GM18520 (cell line): ENCODE measurements at regions not wholly inside any gene's neighbourhood (a gene's known extent, or its start where the extent isn't known, plus 50 kb on each side); places are given as distances from the start of the nearest gene placed in this dataset.

Experiments used
- ATAC-seq: cut with Tn5 transposase; IDR thresholded peaks from one replicate; pipeline ENCODE4 v1.9.1; 2021; ENCODE audit not compliant: unreplicated experiment

DNA sequence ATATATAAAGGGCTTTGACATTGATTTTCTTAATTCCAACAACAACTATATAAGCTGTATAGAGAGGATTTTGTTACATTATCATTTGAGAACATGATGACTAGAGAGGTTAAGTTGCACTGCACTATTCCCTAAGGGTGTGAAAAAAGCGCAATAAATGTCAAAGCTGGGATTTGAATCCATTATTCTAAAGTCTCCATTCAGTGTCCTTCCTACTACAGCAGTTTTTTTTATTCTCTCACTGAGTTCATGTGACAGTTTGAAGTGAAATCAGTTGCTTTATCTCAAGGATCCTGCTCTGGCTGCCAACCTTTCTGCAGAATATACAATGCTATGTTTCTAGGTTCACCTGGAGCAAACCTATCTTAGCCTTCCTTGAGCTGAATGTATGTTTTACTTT is 177.5 kb downstream of the ANKRD50 start:
- ATAC-seq, result no peak

DNA sequence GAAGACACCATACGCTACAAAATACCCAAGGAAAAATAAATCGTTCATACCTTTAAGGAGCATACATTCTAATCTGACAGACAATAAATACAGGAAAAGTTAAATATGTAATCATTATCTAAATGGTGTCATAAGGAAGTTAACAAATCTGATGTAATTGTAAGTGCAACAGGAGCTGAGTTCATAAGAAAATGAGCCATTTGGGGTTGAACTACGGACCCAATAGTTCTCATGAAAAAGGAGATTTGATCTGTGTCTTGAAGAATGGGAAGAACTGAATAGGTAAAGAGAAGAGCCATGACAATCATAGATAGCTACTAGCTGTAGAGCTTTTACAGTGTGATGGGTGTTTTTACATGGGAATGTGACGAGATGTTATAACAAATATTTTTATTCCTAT is 175.6 kb downstream of the ANKRD50 start:
- no peak for ATAC-seq

DNA sequence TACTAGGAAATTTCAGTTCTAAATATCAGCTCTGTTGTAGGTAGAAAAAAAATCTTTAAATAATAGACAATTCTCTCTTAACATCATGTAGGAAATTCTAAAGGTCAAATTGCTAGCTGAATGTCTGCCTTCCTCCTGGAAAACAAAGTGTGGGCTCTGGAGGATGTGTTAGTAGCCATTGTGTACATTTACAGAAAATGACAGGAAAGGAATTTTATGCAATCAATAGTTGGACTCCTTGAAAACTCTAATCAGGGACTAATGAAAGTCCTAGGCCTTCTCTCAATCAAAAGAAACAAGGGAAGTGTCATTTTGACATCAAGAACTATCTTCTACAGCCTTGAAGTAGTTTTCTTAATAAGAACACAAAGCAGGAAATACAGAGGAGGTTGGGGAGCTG is 174.6 kb downstream of the ANKRD50 start:
- no peak for ATAC-seq

DNA sequence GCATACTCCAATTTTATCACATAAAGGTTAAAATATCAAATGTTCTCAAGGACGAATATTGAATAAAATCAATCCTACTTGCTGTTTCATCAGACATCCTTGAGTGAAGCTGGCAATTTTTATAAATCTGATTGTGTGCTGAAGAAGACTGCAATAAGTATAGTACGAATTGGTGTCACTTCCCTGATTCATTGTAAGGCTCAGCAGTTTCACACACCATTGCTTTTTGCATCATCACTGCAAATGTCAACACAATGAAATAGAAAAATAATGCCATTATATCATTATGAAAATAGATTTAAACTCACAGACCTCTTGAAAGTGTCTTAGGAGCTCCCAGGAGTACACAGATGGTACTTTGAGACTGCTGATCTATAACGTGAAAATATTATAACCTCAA is 172.5 kb downstream of the ANKRD50 start:
- no peak for ATAC-seq

DNA sequence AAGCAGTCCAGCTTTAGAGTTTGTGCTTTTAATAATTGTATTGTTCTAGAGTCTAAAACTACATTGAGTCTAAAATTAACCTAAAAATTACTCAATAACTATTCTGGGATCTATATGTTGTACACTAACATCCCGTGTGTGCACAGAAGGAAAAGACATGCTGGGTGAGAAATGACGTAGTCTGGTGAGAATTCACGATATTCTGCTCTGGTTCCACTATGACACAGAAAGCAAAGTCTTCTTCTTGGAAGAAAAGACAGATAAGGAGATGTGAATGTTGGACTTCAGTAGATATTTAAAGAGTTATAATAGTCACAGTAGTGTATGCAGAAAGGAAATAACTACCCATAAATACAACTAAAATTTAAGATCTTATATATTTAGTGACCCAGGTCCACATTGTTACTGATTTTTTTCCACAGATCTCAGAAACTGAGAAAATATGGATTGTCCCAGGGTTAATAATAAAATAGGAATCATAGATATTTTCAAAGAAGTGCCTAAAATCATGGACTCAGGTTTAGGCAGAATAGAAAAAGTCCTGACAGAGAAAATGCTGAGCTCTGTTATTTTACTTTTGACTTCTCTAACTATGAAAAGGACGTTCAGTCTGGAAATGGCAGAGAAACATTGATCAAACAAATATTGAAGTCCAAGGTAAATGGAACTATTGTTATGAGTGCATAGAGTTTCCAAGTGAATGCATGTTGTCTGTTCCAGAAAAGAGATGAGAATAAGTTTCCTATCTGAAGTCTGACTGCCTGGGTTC is 170.7 kb downstream of the ANKRD50 start:
- no peak for ATAC-seq

DNA sequence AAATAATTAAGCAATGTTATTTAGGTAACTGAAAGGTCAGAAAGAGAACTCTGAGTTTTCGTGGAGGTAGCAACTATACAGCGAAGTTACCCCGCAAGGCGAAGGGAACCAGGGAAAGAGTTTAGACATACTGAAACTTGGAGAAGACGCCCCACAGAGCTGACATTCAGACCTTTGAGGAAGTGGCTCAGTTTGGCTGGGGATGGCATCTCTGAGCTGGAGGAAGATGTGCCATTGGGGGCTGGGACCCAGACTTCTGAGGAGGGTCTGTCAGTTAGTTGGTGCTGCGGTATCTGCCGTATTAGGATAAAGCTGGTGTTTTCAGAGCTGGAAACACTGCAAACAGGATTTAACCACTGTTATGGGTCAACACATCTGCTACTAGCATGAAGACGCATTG is 156.6 kb downstream of the ANKRD50 start:
- no peak for ATAC-seq

DNA sequence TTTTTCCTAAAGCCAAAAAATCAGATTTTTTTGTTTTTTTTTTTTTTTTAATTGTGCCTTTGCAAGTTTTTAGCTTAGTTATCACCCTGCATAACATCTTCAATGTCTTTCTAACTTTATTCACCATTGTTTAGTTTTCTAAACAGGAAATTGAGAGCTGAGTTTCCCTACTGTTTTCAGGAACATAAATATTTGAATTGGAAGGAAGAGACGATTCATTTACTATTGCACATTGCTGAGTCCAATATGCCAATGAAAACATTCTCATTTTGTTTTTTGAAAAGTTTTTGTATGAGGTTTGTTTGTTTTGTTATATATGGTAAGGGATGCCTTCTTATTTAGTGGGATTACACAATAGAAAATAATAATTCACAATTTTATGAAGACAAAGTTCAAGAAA is 148.4 kb downstream of the ANKRD50 start:
- ATAC-seq, result no peak

DNA sequence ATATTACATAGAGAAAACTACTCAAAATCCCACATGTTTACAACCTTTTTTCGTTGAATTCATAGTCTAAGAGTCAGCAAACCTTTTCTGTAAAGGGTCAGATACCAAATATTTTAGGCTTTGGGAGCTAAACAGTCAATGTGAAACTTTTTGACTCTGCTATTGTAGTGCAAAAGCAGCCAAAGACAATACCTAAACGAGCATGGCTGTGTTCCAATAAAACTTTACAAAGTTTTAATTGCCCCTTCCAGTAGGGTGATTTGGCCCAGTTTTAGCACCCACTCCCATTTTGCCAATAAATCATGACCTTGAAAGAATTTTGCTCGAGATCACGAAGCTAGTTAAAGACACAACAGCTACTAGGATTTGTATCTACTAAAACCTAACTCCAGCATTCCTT is 147.2 kb downstream of the ANKRD50 start:
- no peak for ATAC-seq

DNA sequence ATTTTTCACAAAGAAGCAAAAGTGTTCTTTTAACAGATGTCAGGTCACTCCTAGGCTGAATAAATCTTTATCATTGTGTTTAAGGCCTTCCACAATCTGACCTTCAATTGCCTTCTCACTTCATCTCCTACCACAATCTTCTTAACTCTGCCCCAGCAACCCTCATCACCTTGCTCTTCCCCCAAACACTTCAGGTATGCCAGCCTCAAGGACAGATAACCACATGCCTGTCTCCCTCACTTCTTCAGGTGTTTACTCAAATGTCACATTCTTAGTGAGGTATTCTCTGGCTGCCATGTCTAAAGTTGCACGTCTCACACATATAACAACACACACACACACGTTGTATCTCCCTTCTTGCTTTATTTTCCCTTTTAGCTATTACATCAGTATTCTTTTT is 146.5 kb downstream of the ANKRD50 start:
- no peak for ATAC-seq

DNA sequence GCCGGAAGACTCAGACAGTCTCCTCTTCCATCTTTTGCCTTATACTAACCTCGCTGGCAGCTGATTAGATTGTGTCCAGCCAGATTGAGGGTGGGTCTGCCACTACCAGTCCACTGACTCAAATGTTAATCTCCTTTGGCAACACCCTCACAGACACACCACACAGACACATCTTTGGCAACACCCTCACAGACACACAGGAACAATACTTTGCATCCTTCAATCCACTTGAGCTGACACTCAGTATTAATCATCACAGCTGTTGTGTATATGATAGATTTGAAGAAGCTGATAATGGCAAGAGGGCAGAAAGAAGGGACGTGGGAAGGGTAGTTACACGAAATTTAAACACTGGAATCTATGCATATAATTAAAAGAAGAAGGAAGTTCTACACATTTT is 139.5 kb downstream of the ANKRD50 start:
- no peak for ATAC-seq

DNA sequence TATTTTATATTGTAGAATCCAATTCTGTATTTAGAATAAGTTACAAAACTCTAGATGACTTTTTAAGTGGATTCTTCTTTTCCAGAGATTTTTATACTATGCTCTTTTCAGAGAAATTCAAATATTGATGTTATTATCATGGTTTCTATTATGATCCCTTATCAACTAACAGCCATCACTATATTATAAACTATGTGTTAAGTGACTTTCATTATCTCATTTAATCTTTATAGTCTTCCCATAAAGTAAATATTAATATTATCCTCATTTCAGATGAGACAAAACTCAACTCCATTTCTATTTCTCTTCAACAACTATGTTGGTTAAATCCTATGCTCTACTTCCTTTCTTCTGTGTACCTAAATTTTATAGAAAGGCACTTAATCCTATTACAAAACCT is 132.6 kb downstream of the ANKRD50 start:
- no peak for ATAC-seq

DNA sequence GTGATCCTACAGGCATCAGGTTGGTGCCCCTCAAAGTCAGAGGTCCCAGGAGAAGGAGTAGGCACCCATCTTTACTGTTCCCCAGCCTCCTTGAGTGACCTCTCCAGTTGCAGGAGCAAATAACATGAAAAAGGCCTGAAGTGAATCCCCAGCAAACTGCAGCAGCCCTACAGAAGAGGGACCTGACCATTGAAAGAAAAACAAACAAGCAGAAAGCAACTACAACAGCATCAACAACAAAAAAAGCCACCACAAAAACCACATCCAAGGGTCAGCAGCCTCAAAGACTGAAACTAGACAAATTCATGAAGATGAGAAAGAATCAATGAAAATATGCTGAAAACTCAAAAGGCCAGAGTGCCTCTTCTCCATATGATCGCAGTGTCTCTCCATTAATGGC is 128.7 kb downstream of the ANKRD50 start:
- ATAC-seq, result no peak

DNA sequence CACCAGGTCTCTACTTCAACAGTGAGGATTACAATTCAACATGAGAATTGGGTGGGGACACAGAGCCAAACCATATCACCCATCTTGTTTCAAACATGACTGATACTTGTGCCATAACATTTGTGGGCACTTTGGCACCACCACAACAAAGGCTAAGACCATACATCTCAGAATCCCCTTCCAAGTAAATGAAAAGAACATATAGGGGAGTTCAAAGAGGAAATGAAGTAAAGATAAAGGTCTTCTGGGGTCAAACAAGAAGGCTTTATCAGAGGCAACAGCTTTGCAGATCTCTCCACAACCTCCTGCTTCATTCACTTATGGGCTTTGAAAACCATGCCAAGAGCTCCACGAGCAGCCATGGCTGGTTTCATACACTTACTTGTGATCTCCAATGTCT is 122.7 kb downstream of the ANKRD50 start:
- ATAC-seq, result no peak

DNA sequence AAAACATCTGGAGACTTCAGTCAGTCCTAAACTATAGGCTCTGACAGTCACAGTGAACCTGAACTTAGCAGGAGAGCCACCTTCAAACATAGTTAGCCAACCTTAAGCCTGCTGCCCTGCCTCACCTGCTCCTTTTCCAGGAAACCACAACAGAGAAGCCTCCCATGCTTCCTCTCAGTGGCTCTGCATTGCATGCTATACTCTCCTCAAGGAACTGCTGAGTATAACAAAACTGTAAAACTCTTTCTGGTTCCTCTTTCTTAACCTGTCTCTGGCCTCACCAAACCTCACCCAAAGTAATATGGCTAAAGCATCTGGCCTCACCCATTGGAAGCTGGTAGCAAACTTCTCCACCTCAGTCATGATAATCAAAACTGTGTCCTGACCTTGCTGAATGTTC is 122.1 kb downstream of the ANKRD50 start:
- no peak for ATAC-seq

DNA sequence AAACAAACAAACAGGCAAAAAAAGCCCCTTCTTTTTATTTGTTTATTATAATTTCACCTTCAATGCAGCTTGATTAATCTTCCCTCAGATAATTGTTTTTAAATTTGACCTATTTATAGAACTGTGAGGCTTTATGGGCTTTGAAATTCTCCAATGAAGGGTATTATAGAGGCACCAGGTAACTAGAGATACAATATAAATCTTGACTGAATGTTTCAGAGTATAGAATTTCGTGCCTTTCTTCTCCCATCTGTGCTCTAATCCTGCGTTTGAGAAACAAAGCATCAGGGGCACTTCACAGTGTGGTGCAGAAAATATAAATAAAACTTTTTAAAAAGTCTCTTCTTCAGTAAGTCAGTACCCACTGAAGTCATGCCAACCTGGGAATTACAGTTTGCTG is 120.9 kb downstream of the ANKRD50 start:
- no peak for ATAC-seq

DNA sequence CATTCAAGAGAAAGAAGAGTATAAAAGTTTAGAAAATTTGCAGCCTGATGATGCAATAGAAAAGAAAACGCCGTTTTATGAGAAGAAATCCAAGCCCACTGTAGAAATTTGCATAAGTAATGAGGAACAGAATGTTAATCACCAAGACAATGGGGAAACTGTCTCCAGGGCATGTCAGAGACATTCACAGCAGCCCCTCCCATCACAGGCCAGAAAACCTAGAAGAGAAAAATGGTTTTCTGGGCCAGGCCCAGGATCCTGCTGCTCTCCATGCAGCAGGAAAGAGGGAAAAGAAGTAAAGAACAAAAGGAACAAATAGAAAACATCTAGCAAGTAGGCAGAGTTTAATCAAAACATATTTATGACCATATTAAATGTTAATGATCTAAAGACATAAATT is 119.0 kb downstream of the ANKRD50 start:
- ATAC-seq, result no peak

DNA sequence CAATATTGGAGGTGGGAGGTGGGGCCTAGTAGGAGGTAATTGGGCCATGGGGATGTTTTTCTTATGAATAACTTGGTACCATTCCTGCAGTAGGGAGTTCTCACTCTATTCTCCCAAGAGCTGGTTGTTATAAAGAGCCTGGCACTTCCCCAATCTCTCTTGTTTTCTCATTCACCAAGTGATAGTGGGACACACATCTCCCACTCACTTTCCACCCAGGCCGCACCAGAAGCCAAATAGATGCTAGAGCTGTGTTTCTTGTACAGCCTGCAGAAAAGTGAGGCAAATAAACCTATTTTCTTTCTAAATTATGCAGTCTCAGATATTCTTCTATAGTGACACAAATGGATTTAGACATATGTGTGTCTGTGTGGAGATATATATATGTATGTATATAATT is 117.6 kb downstream of the ANKRD50 start:
- no peak for ATAC-seq

DNA sequence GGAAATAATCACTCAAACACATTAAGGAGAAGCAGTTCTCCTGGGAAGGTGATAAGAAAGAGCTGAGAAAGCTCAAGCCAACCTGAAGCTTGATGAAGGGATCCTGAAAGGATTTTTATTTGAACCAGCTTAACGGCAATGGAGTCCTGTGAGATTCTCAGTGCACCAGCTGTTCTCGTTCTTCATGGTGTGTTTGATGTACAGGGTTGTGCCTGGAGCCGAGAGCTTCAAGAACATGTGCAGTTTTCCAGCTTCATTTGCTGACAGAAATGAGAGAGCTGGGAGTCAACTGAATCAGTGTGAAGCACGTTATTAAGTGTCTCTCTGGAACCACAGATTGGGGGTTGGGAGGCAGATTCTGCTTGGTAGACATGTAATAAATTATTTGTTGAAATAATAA is 115.7 kb downstream of the ANKRD50 start:
- ATAC-seq, result no peak

DNA sequence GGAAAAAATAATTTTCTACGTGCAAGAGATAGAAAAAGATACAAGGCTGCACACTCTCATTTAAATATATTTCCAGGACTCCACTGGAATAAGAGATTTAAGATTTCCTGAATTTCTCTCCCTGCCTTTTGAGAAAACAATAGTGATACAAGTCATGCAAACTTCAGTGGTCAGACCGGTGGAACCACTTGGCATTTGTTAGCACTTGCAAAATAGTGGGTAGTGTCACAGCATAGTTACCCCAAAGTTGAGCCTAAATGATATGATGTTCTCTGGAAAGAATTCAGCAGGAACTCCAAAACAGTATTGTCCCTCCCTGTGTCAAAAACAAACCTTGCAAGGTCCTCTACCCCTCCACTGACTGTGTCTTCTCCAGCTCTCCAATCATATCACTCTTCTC is 102.3 kb downstream of the ANKRD50 start:
- no peak for ATAC-seq
